Activated CD4-positive, alpha-beta T cell treated with anti-CD3 and anti-CD28 coated beads, Interleukin-2, amount 10 ng/mL, durations not matched to agents 7 days and 5 days (primary cell): ENCODE measurements at regions not wholly inside any gene's neighbourhood (a gene's known extent, or its start where the extent isn't known, plus 50 kb on each side); places are given as distances from the start of the nearest gene placed in this dataset.

Experiments
- CTCF ChIA-PET: fragments of 350-600 bp; sonication (Branson Sonifier 250); formaldehyde crosslinking; loops from one replicate; lab custom pipeline; 2021; ENCODE audit warnings: antibody characterized with exemption; lab: Charles Lee
- POLR2A ChIA-PET: fragments of 350-600 bp; sonication (Branson Sonifier 250); formaldehyde crosslinking; loops from one replicate; lab custom pipeline; 2021; ENCODE audit warnings: antibody characterized with exemption; lab: Charles Lee
- DNase-seq: peaks from one replicate; pipeline ENCODE4 v3.0.0-alpha.2; 2020
- H3K27ac Mint-ChIP-seq: one replicate; pipeline ENCODE4 v1.8.0; 2021; ENCODE audit warnings: mild to moderate bottlenecking, moderate library complexity, mixed read lengths
- H3K27me3 Mint-ChIP-seq: one replicate; pipeline ENCODE4 v1.8.0; 2021; ENCODE audit warnings: mixed read lengths
- H3K36me3 Mint-ChIP-seq: one replicate; pipeline ENCODE4 v1.8.0; 2021; ENCODE audit warnings: low read depth, mixed read lengths
- H3K4me1 Mint-ChIP-seq: one replicate; pipeline ENCODE4 v1.8.0; 2021; ENCODE audit warnings: mixed read lengths
- H3K4me3 Mint-ChIP-seq: one replicate; pipeline ENCODE4 v1.8.0; 2021; ENCODE audit warnings: mild to moderate bottlenecking, moderate library complexity, mixed read lengths
- H3K9me3 Mint-ChIP-seq: one replicate; pipeline ENCODE4 v1.8.0; 2021; ENCODE audit warnings: mixed read lengths

GRCh38 chr3:102301155-102301880 lies 133.5 kb upstream of the ZPLD1 start:
- no peaks in the 10 kb centered on the region for H3K9me3 Mint-ChIP-seq
- ChIA-PET CTCF (no interaction called here), POLR2A (no interaction called here)
- no peak overlapping the region for H3K27ac Mint-ChIP-seq
- H3K4me3 Mint-ChIP-seq, result no peak overlapping the region
- H3K27me3 Mint-ChIP-seq, result peaks cover 13% of the 10 kb centered on the region
- no peak for DNase-seq
- H3K36me3 Mint-ChIP-seq, result no peaks in the 10 kb centered on the region
- peaks cover 11% of the 10 kb centered on the region for H3K4me1 Mint-ChIP-seq

DNA sequence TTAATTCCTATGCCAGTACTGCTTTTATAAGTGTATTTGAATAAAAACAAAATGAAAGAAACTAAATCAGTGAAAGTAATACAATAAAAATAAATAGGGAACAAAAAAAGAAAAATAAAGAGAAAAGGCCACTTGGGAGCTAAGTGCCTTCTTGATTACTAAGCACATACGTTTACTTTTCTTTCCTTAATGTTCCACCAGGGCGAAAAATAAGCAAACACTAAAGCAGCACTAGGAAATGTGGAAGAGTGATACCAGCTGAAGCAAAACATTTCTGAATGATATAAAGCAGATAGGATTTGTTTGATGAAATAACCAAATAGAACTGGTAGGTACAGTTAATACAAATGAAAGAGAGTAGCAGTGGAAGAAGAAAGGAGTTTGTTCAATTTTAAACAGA lies 132.8 kb upstream of the ZPLD1 start:
- Mint-ChIP-seq H3K4me1 (peaks cover 11% of the 10 kb centered on the region), H3K9me3 (no peaks in the 10 kb centered on the region), H3K4me3 (no peak overlapping the region), H3K36me3 (no peaks in the 10 kb centered on the region), H3K27me3 (peaks cover 13% of the 10 kb centered on the region), H3K27ac (peak overlapping the region; percentile 10)
- ChIA-PET CTCF (no interaction called here), POLR2A (interaction anchor here (0.6 kb wide), 1 partner anchor 51 kb away, joined by 4 read pairs; no protein-coding TSS in a partner anchor)
- no peak for DNase-seq

GRCh38 chr3:102304550-102304949 lies 130.3 kb upstream of the ZPLD1 start:
- ChIA-PET POLR2A (no interaction called here), CTCF (no interaction called here)
- Mint-ChIP-seq H3K27me3 (peaks cover 6% of the 10 kb centered on the region), H3K27ac (no peak overlapping the region), H3K4me1 (peaks cover 4% of the 10 kb centered on the region), H3K4me3 (no peak overlapping the region), H3K36me3 (no peaks in the 10 kb centered on the region), H3K9me3 (no peaks in the 10 kb centered on the region)
- DNase-seq, result no peak

- H3K4me3 Mint-ChIP-seq, result no peak overlapping the region
- H3K36me3 Mint-ChIP-seq, result no peaks in the 10 kb centered on the region
- no peaks in the 10 kb centered on the region for H3K4me1 Mint-ChIP-seq
- no peak for DNase-seq
- H3K27me3 Mint-ChIP-seq, result peaks cover 11% of the 10 kb centered on the region
- ChIA-PET CTCF (interaction anchor here (1.5 kb wide), 1 partner anchor 19 kb away, joined by 3 read pairs; no protein-coding TSS in a partner anchor), POLR2A (no interaction called here)
- H3K9me3 Mint-ChIP-seq, result no peaks in the 10 kb centered on the region
- no peak overlapping the region for H3K27ac Mint-ChIP-seq
These were observed 127.4 kb upstream of the ZPLD1 start for GRCh38 chr3:102307442-102307841.

- POLR2A ChIA-PET, result no interaction called here
- H3K4me1 Mint-ChIP-seq, result no peaks in the 10 kb centered on the region
- DNase-seq, result no peak
- no peaks in the 10 kb centered on the region for H3K9me3 Mint-ChIP-seq
- H3K27ac Mint-ChIP-seq, result no peak overlapping the region
- peaks cover 9% of the 10 kb centered on the region for H3K27me3 Mint-ChIP-seq
- CTCF ChIA-PET, result no interaction called here
- H3K4me3 Mint-ChIP-seq, result no peak overlapping the region
- H3K36me3 Mint-ChIP-seq, result no peaks in the 10 kb centered on the region
These were observed 105.7 kb upstream of the ZPLD1 start for GRCh38 chr3:102329066-102329465.

DNA sequence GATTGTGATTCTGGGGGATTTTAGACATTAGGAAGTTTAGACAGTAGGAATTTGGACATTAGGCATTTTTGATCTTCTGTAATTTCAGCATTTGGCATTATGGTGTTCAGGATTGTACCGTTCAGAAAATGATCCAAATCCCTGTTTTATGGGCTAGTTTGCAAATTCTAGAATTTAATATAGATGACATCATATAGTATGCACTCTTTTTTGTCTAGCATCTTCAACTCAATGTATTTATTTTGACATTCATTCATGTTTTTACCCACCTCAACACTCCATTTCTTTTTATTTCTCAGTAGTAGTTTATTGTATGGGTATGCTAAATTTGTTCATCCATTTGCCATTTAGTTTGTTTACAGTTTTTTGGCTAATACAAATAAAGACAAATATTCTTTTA lies 105.3 kb upstream of the ZPLD1 start:
- ChIA-PET CTCF (no interaction called here), POLR2A (no interaction called here)
- Mint-ChIP-seq H3K27ac (no peak overlapping the region), H3K27me3 (peaks cover 9% of the 10 kb centered on the region), H3K36me3 (no peaks in the 10 kb centered on the region), H3K4me3 (no peak overlapping the region), H3K4me1 (no peaks in the 10 kb centered on the region), H3K9me3 (no peaks in the 10 kb centered on the region)
- DNase-seq, result no peak

DNA sequence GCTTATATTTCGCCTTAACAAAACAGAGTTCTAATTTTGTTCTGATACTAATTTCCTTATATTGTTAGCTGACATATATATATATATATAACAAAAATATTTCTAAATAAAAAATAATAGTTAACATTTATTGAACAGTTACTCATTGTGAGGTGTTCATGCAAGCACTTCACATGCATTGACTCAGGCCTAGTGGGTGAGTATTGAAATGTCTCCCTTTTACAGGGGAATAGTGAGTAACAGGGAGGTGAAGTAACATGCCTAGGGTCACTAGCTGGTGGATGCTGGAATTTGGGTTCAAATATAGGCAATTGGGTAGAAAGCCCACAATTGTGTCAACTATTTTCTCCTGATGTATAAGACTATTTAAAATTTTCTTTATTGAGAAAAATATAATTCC lies 102.6 kb upstream of the ZPLD1 start:
- Mint-ChIP-seq H3K36me3 (no peaks in the 10 kb centered on the region), H3K4me1 (no peaks in the 10 kb centered on the region), H3K9me3 (no peaks in the 10 kb centered on the region), H3K27me3 (peaks cover 14% of the 10 kb centered on the region), H3K27ac (no peak overlapping the region), H3K4me3 (no peak overlapping the region)
- POLR2A ChIA-PET, result no interaction called here
- CTCF ChIA-PET, result no interaction called here
- no peak for DNase-seq

DNA sequence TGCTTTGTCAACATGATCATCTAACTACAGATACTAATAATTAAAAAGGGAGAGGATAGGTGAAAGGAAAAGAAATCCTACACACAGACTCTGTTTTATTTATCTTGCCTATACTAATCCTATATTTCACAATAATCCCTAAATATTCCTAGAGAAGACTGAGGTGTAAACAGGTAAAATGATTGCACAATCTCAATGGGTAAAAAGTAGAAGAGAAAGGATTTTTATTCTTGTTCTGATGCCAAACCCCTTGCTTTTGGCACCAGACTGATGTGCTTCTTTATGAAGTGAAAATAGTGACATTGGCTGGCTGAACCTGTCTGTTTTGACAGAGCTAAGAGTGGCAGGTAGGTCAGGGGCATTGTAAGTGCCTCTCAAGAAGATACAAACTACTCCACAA lies 101.9 kb upstream of the ZPLD1 start:
- Mint-ChIP-seq H3K9me3 (no peaks in the 10 kb centered on the region), H3K27me3 (peaks cover 14% of the 10 kb centered on the region), H3K4me1 (no peaks in the 10 kb centered on the region), H3K27ac (no peak overlapping the region), H3K36me3 (no peaks in the 10 kb centered on the region), H3K4me3 (no peak overlapping the region)
- ChIA-PET POLR2A (no interaction called here), CTCF (no interaction called here)
- DNase-seq, result no peak

GRCh38 chr3:102336130-102336529 lies 98.7 kb upstream of the ZPLD1 start:
- ChIA-PET POLR2A (no interaction called here), CTCF (no interaction called here)
- Mint-ChIP-seq H3K27me3 (peaks cover 16% of the 10 kb centered on the region), H3K4me1 (no peaks in the 10 kb centered on the region), H3K4me3 (no peak overlapping the region), H3K27ac (no peak overlapping the region), H3K36me3 (no peaks in the 10 kb centered on the region), H3K9me3 (no peaks in the 10 kb centered on the region)
- DNase-seq, result no peak

GRCh38 chr3:102339671-102340070 lies 95.1 kb upstream of the ZPLD1 start:
- Mint-ChIP-seq H3K27ac (no peak overlapping the region), H3K9me3 (no peaks in the 10 kb centered on the region), H3K27me3 (peaks cover 8% of the 10 kb centered on the region), H3K4me1 (no peaks in the 10 kb centered on the region), H3K4me3 (no peak overlapping the region), H3K36me3 (no peaks in the 10 kb centered on the region)
- ChIA-PET CTCF (no interaction called here), POLR2A (no interaction called here)
- DNase-seq, result no peak

DNA sequence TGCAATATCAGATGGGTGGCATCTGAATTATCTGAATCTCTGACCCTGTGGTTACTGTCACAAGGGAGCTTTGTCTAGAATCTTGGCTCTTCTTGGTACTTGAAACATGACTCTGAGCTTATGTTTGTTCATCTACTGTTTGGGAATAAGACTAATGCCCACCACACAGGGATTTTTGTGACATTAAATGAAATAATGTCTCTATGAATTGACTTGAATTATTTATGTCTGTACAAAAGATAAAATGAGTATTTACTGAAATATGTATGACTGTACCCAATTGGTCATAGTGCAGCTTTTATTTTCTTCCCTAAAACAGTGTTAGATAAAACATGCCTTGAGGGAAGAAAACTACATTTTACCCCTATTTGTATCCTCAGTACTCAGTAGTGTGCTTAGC lies 87.9 kb upstream of the ZPLD1 start:
- Mint-ChIP-seq H3K27ac (no peak overlapping the region), H3K36me3 (no peaks in the 10 kb centered on the region), H3K27me3 (peaks cover 12% of the 10 kb centered on the region), H3K4me3 (no peak overlapping the region), H3K9me3 (no peaks in the 10 kb centered on the region), H3K4me1 (no peaks in the 10 kb centered on the region)
- no peak for DNase-seq
- ChIA-PET CTCF (no interaction called here), POLR2A (no interaction called here)

GRCh38 chr3:102348904-102349303 lies 85.9 kb upstream of the ZPLD1 start:
- H3K4me3 Mint-ChIP-seq, result no peak overlapping the region
- ChIA-PET POLR2A (no interaction called here), CTCF (no interaction called here)
- H3K4me1 Mint-ChIP-seq, result no peaks in the 10 kb centered on the region
- DNase-seq, result no peak
- no peaks in the 10 kb centered on the region for H3K9me3 Mint-ChIP-seq
- peaks cover 12% of the 10 kb centered on the region for H3K27me3 Mint-ChIP-seq
- no peak overlapping the region for H3K27ac Mint-ChIP-seq
- no peaks in the 10 kb centered on the region for H3K36me3 Mint-ChIP-seq

DNA sequence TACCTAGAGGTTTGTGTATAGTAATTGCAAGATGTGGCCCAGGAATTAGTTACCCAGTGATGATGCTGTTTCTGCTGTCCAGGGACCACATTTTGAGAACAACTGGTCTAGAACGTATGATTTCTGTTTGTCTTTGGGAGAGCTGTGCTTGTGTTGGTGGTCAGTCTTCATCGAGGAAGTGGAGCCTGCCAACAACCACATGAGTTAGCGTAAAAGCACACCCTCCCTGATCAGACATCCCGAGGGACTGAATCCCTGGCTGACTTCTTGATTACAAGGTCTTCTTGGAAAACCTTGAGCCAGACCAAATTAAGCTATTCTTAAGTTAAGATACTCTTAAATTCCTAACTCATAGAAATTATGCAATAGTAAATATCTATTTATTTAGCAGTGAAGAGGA lies 81.7 kb upstream of the ZPLD1 start:
- Mint-ChIP-seq H3K36me3 (no peaks in the 10 kb centered on the region), H3K27me3 (no peaks in the 10 kb centered on the region), H3K9me3 (no peaks in the 10 kb centered on the region), H3K4me1 (no peaks in the 10 kb centered on the region), H3K4me3 (no peak overlapping the region), H3K27ac (no peak overlapping the region)
- no peak for DNase-seq
- ChIA-PET POLR2A (no interaction called here), CTCF (no interaction called here)

- ChIA-PET POLR2A (no interaction called here), CTCF (no interaction called here)
- Mint-ChIP-seq H3K4me1 (no peaks in the 10 kb centered on the region), H3K27ac (no peak overlapping the region), H3K27me3 (no peaks in the 10 kb centered on the region), H3K36me3 (no peaks in the 10 kb centered on the region), H3K9me3 (no peaks in the 10 kb centered on the region), H3K4me3 (no peak overlapping the region)
- no peak for DNase-seq
These were observed 81.0 kb upstream of the ZPLD1 start for GRCh38 chr3:102353805-102354204.
